ENCODE measurements at regions not wholly inside any gene's neighbourhood (a gene's known extent, or its start where the extent isn't known, plus 50 kb on each side); places are given as distances from the start of the nearest gene placed in this dataset.

GRCh38 chr5:96257904-96258303, 175.1 kb downstream of the PCSK1 start:
- TF ChIP-seq CTCF (IDR thresholded peaks at IDR 0.05) (no peak), ZFX (IDR thresholded peaks at IDR 0.05; ENCODE audit: borderline replicate concordance) (no peak)
